Effector CD8-positive, alpha-beta T cell (primary cell): ENCODE measurements at regions not wholly inside any gene's neighbourhood (a gene's known extent, or its start where the extent isn't known, plus 50 kb on each side); places are given as distances from the start of the nearest gene placed in this dataset.
"Not testable (repeated sequence)": the region's sequence is repeated elsewhere in the genome, so short reads cannot be mapped to it uniquely, and the experiment has no call there.

ENCODE experiments used
- DNase-seq: peaks from one replicate; lab custom pipeline; 2025; lab: John Stamatoyannopoulos, UW

- no peak for DNase-seq
Measured at GRCh38 chr19:20482721-20483120, 82.9 kb downstream of the ZNF737 start.

DNA sequence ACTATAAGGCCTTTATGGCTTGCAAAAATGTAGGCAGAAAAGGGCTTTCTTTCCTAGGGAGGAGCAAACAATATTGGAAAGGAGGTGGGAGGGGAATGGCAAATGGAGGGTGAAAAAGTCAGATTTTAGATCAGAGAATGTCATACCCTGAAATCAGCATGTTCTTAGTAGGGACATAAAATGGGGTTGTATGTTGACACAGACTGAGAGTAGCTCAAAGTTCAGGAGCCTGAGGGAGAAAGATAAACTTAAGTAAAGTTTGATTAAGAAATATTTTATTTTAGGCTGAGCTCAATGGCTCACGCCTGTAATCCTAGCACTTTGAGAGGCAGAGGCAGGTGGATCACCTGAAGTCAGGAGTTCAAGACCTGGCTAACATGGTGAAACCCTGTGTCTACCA lies 83.8 kb downstream of the ZNF737 start:
- DNase-seq: no peak

DNA sequence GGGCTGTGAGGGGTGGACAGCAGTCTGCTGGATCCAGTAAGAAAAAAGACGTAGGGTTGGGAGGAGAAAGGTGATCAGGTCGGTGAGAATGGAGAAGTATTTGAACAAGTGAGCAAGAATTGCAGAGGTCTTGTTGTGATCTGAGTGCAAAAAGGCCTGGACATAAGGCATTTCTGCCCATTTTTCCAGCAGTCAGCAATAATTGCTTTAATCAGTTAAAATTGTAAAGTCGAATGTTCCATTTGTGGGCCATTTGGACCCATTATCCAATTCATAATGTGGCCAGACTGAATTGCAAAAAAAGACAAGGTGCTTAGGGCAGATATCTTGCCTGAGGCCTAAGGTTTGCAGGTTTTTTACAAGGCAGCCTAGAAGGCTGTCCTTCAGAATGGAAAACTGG lies 86.1 kb downstream of the ZNF737 start:
- DNase-seq: no peak

DNA sequence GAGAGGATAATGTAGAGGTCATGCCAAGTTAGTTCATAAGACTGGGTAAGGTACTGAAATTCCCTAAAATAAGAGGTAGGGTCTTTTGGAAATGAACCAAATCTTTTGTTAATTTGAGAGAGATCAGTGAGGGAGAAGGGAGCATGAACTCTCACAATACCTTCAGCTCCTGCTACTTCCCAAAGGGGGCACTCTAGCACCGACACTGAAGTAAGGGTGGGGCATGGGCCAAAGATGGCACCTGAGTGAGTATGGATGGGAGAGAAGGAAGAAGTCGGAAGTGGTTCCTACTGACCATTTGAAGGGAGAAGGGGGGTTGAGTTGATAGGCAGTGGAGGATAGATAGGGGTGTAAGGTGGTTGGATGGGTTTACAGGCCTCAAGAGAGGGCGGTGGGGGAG lies 86.6 kb downstream of the ZNF737 start:
- no peak for DNase-seq

DNA sequence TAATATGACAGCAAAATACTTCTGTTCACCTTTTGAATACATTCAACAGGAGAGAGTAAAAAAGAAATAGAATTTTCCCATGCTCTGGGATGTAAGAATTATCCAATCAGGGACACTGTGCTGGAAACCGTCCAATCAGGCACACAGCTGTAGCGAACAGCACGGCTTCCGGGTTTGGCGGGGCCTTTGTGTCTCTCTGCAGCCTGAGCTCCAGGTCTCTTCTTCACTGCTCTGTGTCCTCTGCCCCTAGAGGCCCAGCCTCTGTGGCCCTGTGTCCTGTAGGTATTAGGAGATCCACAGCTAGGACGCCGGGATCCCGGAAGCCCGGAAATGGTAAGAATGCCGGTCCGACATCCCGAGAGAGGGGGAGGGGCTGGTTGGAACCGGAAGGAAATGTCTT lies 92.7 kb downstream of the ZNF737 start:
- DNase-seq: no peak

DNA sequence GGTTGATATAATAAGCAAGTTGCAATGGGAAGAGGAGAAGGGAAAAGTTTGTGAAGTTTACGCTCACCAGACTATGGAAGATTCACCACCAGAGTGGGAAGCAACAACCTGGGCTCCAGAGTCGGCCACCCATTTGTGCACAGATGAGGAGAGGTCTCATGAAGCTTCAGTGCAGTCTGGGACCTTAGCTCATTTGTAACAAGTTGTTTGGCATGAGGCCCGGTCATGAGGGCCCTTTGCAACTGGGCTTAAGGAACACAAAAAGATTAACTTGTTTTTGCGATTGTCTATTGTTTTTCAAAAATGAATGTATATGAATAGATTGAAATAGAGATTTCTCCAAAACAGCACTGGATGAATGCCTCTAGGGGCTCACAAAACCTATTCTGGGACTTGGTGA lies 94.2 kb downstream of the ZNF737 start:
- no peak for DNase-seq

- DNase-seq: no peak
Measured at GRCh38 chr19:20470345-20471135, 95.0 kb downstream of the ZNF737 start.

DNA sequence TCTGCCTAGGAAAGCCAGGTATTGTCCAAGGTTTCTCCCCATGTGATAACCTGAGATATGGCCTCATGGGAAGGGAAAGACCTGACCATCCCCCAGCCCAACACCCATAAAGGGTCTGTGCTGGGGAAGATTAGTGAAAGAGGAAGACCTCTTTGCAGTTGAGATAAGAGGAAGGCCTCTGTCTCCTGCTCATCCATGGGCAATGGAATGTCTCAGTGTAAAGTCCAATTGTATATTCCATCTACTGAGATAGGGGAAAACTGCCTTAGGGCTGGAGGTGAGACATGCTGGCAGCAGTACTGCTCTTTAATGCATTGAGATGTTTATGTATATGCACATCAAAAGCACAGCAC lies 99.0 kb downstream of the ZNF737 start:
- not testable (repeated sequence) for DNase-seq

DNA sequence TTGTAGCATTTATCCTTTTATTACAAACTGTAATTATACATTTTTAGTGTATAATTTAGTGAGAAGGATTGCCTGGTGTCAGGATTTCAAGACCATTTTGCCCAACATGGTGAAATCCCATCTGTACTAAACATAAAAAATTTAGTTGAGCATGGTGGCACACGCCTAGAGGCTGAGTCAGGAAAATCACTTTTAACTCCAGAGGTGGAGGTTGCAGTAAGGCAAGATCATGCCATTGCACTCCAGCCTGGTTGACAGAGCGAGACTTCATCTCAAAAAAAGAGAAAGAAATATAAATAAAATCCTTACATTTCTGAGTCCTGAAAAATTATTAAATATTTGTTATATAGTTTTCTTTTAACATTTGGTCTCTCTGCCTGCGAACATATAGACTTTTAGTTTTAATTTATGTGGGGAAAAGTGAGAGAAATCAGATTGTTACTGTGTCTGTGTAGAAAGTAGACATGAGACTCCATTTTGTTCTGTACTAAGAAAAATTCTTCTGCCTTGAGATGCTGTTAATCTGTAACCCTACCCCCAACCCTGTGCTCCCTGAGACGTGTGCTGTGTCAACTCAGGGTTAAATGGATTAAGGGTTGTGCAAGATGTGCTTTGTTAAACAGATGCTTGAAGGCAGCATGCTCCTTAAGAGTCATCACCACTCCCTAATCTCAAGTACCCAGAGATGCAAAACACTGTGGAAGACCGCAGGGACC lies 99.5 kb downstream of the ZNF737 start:
- DNase-seq: not testable (repeated sequence)

DNA sequence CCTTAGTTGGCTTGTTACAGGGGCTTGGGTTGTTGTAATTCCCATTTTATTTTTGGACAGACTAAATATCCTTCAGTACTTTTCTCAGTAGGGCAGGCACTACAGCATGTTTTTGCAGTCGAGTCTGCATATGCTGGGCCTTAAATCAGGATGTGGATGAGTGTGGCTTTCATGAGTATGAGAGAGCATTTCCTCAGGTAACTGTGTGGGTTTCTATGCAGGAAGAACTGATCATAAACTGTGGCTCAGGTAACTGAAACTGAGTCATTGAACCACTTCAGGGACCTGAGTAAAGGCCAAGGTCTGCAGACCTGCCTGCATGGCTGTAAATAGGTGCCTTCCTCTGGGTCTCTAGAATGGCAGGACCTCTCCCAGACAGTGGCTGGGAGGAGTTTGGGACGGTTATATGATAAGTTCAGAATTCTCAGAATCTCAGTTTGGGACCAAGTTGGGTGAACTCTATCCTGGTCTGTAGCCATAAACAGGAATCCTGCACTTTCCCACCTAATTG lies 112.1 kb downstream of the ZNF737 start:
- no peak for DNase-seq

GRCh38 chr19:20444202-20444885 lies 121.2 kb downstream of the ZNF737 start:
- no peak for DNase-seq

- DNase-seq: not testable (repeated sequence)
Measured at GRCh38 chr19:20432266-20432842, 133.2 kb downstream of the ZNF737 start.

DNA sequence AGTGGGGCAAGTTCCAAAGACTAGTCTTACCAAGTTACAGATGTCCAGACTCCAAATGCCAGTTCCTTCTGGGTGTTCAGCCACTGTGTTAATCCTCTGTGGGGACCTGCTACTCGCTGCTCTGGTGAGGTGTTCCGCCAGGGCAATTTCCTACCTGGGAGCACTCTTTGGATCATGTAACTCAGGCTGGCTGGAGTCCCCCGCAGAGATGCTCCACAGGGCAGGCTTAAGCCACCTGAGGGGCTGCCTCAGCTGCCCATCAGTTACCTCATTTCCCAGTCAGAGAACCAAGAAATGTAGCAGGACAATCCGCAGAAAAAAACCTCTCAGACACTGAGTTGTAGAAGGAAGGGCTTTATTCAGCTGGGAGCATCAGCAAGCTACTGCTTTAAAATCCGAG lies 133.8 kb downstream of the ZNF737 start:
- DNase-seq: no peak

DNA sequence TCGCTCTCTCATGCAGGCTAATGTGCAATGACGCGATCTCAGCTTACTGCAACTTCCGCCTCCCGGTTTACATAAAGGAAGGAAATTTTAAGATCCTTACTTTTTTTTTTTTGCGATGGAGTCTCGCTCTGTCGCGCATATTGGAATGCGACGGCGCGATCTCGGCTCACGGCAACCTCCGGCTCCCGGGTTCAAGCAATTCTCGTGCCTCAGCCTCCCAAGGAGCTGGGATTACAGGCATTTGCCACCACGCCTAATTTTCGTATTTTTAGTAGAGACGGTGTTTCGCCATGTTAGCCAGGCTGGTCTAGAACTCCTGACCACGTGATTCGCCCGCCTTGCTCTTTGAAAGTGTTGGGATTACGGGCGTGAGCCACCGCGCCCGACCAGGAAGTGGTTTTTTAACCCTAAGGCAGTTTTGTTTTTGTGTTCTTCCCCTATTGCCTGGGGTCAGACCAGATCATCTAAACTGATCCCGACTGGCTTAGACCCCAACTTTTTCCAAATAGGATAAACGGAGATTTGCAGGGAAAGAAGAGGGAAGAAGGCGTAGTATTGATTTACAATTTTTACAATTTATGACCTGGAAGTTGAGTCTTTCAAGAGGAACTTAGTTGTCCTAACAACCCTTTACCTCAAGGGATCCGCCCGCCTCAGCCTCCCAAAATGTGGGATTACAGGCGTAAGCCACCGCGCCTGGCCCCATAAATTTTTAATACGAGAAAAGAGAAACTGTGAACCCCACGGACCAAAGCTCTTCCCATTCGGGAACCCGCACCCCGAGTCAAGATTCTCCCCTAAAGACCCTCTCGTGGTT lies 142.0 kb downstream of the ZNF737 start:
- peak; percentile 13 for DNase-seq

- DNase-seq: no peak
Measured at GRCh38 chr19:20422216-20423205, 143.1 kb downstream of the ZNF737 start.

- DNase-seq: no peak
Measured at GRCh38 chr19:20416661-20417060, 148.9 kb downstream of the ZNF737 start.

- DNase-seq: no peak
Measured at GRCh38 chr19:20414120-20414519, 151.5 kb downstream of the ZNF737 start.

DNA sequence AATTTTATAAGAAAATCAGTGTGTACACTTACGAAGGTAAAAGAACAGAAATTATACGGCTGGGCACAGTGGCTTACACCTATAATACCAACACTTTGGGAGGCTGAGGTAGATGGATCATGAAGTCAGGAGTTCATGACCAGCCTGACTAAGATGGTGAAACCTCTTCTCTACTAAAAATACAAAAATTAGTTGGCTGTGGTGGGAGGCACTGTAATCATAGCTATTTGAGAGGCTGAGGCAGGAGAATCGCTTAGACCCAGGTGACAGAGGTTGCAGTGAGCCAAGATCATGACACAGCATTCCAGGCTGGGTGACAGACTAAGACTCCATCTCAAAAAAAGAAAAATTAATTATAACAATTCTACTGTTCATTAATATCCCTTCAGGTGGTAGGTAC lies 151.9 kb downstream of the ZNF737 start:
- no peak for DNase-seq

DNA sequence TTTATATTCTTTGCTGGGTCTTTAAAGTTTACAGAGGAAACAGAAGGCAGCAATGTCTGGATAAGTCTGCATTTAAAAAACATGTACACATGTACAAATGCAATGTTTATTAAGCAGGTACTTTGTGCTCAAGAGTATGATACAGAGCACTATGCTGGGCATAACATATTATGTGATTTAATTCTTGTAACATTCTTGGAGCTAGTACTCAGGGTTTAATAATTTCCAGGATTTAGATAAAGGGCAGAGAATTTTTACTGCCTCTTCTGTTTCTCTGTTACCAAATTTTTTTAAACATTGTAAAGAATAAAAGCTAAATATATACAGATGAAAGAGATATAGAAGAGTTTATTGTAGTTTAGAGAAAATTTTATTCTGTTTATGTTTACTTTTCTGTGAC lies 152.7 kb downstream of the ZNF737 start:
- DNase-seq: no peak

DNA sequence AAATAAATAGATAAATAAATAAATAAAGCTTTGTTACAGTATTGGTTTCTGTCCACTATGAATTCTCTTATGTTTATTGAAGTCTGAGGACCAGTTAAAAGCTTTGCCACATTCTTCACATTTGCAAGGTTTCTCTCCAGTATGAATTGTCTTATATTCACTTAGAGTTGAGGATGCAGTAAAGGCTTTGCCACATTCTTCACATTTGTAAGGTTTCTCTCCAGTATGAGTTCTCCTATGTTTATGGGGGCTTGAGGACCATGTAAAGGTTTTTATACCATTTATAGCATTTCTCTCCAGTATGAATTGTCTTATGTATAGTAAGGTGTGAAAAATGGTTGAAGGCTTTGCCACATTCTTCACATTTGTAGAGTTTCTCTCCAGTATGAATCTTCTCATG lies 168.3 kb downstream of the ZNF737 start:
- DNase-seq: no peak
